GM19455 (cell line): ENCODE measurements at regions not wholly inside any gene's neighbourhood (a gene's known extent, or its start where the extent isn't known, plus 50 kb on each side); places are given as distances from the start of the nearest gene placed in this dataset.
"Not testable (repeated sequence)": the region's sequence is repeated elsewhere in the genome, so short reads cannot be mapped to it uniquely, and the experiment has no call there.

Experiments used
- ATAC-seq: cut with Tn5 transposase; IDR thresholded peaks from one replicate; pipeline ENCODE4 v1.9.1; 2021; ENCODE audit not compliant: unreplicated experiment

DNA sequence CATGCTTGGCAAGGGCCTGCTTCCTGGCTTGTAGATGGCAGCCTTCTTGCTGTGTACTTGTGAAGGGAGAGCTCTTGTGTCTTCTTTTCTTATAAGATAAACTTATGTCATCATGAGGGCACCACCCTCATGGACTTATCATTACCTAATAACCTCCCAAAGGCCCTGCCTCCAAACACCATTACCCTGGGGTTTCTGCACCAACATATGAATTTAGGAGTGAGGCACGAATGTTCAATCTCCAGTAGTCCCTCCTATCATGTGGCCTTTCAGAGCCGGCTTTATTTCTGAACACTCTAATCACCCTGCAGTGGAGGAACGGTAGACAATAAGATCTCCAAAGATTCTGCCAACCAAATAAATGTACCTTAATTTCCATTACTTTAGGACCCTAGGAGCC, 144.3 kb downstream of the ABCC12 start:
- ATAC-seq: no peak

DNA sequence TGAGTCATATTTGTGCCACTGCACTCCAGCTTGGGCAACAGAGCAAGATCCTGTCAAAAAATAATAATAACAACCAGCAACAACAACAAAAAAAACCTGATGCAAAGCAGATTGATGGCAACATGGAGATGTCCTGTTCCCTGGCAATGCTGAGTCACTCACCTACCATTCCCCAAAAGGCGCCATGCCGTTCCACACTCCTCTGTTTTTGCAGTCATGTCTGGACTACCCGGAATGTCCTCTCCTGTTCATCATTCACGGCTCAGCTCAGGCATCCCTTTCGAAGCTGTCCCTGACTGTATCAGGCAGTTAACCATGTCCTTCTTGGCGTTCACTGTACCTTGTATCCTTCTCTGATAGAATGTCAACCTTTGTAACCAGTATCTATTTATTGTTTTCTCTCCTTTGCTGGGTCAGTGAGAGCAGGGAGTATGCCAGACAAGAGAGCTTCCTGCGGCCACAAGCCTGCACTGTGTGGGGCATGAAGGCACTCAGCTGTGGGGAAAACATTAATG, 147.7 kb downstream of the ABCC12 start:
- ATAC-seq: no peak

DNA sequence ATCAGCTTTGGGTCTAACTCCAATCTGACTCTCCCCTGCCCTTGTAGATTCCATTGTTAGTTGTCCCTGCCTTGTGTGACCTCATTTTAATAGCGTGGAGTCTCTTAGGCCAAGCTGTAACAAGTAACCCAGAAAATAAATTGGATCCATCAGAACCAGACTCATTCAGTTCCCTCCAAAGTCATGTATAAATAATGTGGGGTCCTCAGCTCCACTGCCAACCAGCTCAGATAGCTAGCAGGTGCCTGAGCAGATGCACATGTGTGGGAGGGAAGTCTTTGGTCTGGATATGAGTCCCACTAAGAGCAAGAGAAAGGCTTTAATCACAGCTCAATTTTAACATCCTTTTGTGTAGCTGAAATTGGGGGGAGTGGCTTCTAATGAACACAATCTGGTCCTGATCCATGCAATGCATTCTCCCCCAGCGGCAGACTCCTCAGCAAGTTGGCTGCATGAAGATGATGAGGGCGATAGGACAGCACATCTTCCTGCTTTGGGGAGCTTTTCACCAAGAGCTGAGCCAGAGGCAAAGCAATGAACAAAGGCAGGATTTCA, 151.6 kb downstream of the ABCC12 start:
- no peak for ATAC-seq

DNA sequence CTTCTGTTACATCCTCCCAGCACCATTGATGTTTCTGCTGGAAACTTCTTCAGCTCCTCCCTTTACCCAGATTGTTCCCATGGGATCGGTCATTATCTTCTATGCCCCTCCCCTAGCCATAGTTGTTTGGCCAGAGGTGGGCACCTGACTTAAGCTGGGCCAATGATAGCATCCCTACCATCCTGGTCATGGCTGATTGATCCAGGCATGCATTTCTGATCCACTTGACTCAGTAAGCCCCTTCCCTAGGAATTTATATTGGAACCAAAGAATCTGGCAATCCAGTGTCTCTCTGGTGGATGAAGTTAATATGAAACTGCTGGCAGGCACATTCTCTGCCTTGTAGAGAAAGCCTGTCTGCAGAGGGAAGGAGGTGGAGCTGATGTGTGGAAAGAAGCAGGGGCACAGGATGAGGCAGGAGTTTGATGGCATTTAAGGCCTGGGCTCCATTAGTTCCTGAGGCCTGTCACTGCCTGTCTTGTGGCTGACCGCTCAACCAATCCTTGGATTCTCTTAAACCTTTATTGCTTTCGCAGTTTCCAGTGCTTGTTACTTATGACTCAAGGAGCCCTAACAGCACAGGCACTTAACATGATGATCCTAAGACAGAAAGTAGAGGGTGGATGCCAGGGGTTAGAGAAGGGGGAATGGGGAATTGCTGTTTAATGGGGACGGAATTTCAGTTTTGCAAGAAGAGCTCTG, 152.4 kb downstream of the ABCC12 start:
- no peak for ATAC-seq

DNA sequence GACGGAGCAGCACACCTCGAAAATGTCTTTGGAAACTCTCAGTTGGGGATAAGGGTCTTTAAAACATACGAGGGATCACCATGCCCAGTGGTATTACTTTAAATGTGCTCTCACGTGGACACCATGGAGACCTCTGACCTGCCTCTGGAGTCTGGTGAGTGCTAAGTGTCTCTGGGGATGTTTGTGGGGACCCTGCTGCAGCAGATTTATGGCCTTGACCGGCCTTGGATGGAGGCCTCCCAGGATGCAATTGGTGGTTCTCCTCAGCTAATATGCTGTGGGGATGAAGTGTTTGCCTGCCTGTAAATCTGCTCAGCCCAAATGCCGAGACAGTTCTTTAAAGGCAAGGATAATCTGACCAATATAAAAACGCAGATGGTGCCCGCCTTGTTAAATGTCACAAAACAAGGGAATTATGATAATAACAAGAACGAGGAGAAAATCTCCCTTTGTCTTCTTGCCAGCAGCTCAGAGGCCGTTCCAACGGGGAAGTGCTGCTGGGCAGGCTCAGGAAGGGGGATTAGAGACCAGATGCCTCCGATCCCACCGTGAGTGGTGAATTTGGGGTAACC, 154.4 kb downstream of the ABCC12 start:
- ATAC-seq: no peak

DNA sequence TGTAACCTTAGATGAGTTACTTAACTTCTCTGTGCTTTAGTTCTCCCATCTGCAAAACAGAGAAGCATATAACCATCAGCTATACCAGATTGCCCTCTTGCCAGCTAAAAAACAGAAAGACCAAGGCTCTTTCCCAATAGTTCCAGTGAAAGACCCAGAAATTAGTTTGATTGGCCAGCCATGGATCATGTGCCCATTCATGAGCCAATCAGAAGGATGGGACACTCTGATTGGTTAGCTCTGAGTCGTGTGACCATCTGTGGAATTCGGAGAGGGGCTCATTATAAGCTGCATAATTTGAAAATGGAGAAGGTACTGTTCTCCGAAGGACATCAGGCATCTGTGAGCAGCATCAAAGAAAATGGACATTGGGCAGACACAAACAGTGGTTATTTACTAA, 155.2 kb downstream of the ABCC12 start:
- no peak for ATAC-seq

DNA sequence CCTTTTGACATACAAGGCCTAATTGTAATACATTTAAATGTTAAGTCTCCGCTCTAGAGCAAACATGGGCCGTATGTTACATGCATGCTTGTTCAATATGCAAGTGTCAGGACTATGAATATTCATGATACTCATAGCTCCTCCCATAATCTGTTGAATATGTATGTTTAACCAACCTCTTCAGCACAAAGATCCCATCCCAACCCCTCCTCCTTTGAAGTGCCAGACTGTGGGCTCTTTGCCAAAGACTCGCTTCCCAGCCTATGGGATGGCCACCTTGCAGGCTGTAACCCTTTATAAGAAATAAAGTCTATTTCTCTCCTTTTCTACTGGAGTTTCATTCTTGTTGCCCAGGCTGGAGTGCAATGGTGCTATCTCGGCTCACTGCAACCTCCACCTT, 156.2 kb downstream of the ABCC12 start:
- ATAC-seq: no peak

DNA sequence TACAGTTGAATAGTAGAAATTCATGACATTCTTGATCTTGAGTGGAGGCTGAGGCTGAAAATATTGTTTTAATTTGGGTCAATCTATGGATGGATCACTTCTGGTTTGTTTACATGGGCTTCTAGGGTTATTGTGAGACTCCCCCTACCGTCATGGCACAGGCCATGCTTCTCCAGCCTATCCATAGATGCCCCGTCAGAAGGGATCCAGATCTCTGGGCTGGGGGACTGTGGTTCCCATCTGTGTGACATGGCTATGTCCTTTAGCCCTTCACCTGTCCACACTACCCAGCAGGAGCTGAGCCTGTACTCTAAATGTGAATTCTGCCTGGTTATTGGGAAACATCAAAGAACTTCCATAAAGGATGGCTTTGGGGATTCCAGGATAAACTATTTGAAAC, 160.4 kb downstream of the ABCC12 start:
- no peak for ATAC-seq

DNA sequence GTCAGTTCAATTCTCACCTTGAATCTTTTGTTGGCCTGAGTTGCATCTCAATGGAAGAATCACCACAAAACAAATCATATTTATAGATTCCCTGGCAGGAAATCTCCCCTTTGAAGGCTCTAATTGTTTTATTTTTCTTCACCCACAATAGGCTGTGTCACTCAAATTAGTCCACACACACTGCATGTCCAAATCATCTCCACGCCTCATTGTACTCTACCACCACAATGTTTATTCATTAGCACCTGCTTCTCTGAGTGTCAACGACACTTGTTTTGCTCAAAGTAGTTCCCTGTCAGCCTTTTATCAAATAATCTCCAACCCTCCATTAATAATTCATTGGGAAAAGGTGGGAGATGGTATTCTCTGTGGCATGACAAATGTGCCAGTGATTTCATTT, 164.3 kb downstream of the ABCC12 start:
- ATAC-seq: no peak

DNA sequence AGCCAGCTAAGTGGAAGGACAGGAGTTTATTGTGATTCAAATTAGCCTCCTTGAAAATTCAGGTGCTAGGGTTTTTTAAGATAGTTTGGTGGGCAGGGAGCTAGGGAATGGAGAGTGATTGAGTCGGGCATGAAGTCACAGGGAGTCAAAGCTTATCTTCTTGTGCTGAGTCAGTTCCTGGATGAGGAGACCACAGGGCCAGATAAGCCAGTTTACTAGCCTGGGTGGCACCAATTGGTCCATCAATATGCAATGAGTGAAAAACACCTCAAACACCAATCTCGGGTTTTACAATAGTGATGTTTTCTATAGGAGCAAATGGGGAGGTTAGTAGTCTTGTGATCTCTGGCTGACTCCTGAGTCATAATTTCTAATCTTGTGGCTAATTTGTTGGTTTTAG, 165.1 kb downstream of the ABCC12 start:
- no peak for ATAC-seq

DNA sequence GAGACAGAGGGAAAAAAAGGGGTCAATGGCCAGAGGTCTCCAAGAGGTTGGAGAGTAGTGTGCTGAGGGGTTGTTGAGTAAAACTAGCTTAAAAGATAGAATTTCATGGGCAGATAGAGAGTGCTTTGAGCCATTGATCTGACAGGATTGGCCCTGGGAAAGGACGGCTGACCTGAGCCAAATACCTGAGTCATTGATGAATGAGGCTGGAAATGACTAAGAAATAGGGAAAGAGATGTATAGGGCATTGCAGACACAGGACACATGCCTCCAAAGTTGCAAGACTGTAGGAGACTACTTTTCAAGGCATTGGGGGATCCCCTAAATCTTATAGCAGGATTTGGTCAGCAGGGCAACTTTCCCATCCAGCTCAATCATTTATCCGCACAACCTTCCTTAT, 168.7 kb downstream of the ABCC12 start:
- no peak for ATAC-seq

DNA sequence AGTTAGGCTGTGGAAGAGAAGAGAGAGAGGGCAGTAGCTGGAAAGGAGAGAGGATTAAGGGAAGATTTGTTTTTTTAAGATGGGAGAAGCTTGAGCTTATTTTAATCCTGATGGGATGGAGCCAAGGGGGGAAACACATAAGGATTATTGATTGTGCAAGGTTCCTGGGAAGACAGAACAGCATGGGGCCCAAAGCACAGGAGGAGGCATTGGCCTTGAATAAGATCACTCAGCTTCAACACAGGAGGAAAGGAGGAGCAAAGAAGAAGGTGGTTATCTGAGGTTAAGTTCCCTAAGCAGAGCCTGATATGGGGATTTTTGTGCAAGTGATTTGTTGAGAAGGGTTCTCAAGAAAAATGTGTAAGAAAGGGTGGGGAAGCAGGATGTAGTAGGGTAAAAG, 169.8 kb downstream of the ABCC12 start:
- ATAC-seq: no peak

DNA sequence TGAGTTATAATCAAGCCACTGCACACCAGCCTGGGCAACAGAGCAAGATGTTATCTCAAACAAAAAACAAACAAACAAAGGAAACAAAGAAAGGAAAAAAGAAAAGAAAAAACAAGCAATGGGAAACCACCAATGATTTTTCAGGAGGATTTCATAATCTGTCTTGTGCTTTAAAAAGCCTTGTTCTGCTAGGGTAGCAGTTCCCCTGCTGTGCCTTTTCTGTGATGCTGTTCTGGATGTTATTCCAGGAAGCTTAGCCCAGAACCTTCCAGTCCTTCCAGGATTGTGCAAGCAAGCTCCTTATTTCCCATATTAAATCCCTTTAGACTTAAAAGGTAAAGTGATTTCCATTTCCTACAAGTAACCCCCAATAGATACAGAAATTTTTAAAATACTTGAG, 171.1 kb downstream of the ABCC12 start:
- no peak for ATAC-seq

DNA sequence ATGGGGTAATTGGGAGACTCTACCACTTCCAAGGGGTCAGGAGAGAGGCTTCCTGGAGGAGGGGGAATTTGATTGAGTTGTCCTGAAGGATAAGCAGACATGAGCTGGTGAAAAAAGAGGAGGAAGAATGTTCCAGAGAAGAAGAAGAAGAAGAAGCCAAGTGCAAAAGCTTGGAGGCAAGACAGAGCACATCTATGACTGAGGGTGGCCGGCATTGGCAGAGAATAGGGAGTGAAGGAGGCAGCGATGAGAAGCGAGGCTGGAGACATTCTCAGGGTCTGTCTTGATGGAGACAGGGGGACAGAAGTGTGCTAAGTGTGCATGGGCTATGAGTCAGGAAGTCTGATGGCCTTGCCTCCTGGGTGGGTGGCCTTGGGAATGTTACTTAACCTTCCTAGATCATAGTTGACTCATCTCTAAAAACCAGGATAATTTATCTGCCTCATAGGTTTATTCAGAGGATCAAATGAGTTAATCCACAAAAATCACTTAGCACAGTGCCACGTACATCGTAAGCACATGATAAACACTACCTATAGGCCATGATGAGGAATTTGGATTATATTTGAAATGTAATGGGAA, 171.7 kb downstream of the ABCC12 start:
- no peak for ATAC-seq

DNA sequence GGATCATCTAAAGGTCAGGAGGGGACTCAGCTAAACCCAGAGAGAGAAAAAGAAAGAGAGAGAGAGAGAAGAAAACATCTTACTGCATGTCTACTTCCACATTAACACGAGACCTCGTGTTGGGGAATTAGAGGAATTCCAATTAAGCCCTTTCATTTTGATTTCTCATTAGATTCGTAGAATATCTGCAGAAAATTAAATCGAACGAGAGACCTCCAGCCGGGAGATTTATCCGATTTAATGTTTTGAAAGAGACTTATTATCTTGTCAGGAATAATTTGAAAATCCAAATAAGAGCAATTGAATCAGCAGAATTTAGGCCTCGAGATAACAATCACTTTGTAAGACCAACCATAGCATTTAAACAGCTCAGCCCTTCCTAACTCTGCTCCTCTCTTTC, 175.6 kb downstream of the ABCC12 start:
- ATAC-seq: no peak

DNA sequence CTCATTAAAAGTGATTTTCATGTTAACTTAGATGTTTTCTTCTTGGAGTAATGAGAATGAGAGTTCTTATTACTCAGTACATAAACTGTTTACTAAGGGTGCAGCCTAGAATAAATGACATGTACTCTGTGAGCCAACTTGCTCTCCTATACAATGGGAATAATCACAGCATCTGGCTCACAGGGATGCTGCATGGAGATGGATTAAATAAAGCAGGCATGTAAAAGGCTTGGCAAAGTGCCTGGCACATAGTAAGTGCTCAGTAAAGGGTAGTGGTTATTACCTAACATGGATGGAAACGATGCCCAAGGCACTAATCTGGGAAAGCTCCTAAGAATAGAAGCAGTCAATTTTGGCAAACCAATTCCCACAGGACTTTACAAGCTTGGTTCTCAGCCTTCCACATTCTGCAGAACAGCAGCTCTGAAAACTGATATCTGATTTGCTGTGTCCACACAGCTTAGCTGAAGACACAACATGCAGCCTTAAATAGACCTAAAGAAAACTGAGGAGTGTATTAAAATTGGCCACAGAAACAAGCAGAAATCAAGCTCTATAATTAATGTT, 176.1 kb downstream of the ABCC12 start:
- no peak for ATAC-seq

DNA sequence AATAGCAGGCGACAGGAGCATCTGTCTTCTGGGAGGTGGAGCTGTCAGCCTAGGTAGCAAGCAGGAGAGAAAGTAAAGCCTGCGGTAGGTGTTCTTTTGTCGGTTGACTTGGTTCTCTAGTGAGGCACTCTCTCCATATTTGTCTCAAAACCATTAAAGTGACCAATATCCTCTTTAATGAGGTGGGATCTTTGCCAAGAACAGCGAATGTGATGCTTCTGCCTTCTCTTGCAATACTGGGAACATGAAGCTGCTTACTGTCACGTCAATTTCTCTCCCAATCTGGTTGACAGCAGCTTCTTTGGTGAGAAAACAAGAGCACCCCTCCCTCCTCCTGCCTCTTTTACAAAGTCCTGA, 176.7 kb downstream of the ABCC12 start:
- no peak for ATAC-seq

DNA sequence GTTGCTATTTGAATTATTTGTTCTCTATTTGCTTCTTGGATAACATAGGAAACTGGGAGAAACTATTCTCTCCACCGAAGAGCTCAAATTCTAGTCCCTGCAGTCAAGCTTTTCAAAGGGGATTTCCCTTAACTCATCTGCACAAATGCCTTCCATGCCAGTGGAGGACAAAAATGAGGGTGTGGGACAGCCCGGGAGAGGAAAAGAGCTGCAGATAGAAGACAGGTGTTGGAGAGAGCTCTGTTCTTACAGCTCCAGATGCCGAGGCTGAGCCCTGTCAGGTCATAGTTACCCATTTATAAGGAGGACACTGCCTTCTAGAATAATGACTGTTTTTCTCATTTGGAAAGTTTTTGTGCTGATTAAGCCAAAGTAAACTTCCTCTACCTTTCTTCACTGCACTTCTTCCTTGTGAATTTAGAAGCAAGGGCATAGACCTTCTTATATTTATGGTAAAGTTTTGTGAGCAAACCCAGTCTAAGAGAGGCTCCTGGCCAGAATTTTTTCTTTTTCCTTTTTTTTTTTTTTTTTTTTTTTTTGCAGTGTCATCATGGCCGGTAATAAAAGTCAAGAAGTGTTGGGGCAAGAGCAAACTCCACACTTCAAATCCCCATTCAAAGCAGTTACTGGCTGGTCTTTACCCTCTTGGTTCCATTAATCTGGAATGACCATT, 177.2 kb downstream of the ABCC12 start:
- no peak for ATAC-seq

DNA sequence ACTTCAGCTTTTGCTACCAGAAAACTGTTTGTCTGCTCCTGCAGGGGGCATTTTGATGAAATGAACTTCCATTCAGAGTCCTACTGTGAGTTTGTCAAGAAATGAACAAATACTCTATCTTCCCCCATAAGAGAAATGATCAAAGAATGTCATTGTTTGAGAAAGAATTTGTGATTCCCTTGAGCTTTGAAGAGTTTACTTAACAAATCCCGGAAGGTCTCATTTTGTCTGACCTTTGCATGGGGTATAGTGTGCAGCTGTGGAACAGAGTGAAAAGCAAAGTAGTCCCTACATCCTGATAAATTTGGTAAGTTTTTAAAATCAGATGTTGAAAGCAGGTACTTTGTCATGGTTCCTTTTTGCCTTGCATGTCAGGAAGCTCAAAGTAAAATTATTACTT, 178.0 kb downstream of the ABCC12 start:
- ATAC-seq: no peak

DNA sequence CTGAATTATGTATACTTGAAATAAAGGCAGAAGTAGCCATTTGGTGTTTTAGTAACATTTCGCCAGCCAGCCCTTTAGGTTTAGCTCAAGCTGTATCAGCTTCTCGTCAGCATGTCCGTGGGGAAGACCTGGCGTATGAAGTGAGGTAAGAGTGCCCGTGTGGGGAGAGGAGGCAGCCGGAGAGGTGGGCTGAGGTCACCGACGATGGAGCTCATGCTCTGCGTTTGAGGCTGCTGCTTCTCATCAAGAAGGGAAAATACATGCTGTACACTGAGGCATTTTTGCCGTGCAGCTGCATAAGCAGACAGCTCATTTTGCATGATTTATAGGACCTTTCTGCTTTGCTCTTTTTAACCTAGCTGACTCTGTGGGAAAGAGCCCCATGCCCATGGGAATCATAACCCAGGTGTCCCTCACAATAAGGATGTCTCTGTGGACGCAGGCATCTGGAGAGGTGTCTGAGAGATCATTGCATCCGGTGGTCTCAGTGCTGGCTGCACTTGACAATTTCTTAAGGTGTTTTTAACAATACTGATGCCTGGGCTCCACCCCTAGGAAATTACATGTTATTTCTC, 179.1 kb downstream of the ABCC12 start:
- no peak for ATAC-seq

DNA sequence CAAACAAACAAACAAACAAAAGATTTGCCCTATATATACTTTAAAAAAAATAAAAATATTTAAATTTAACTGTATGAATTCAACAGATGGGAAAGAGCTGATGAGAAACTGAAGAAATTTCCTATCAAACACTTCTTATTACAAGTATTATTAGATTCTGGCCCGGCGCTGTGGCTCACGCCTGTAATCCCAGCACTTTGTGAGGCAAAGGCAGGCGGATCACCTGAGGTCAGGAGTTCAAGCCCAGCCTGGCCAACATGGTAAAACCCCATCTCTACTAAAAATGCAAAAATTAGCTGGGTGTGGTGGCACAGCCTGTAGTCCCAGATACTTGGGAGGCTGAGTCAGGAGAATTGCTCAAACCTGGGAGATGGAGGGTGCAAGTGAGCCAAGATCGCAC, 180.8 kb downstream of the ABCC12 start:
- not testable (repeated sequence) for ATAC-seq
